ENCODE measurements at regions not wholly inside any gene's neighbourhood (a gene's known extent, or its start where the extent isn't known, plus 50 kb on each side); places are given as distances from the start of the nearest gene placed in this dataset.
"Not testable (repeated sequence)": the region's sequence is repeated elsewhere in the genome, so short reads cannot be mapped to it uniquely, and the experiment has no call there.

DNA sequence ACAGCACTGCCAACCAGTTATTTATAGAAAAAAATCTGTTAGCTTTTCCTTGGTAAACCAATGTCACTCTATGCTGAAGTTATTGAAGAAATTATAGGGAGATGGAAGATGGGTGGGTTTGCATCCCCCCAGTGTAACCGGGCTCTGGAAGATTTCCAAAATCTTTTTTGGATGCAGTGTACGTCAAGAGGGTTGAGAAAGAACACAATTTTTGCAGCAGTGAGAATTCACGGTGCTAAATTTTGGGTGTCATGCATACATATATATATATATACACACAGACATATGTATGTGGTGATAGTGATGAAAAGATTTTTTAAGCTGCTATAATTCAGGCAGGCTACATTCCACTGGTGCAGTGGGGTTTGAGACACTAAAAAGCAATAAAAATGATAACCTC is 91.4 kb upstream of the MAGI3 start:
- H3K4me2 ChIP-seq (ENCODE audit: low read length): no peak overlapping the region
- H3K79me2 ChIP-seq (ENCODE audit: control insufficient read depth, insufficient read depth, low read length, poor library complexity): no peaks in the 10 kb centered on the region
- no peak overlapping the region for H2AFZ ChIP-seq (ENCODE audit: insufficient read depth, low read length, poor library complexity)
- no peaks in the 10 kb centered on the region for H3K36me3 ChIP-seq (ENCODE audit: control insufficient read depth in 1 of 2, insufficient read depth in 2 of 2, low read length in 2 of 2)
- no peak overlapping the region for H3K9ac ChIP-seq (ENCODE audit: low read length)
- H3K18ac ChIP-seq (ENCODE audit: low read length): no peak overlapping the region
- no peak overlapping the region for H3K27ac ChIP-seq (ENCODE audit: low read depth, low read length)
- no peak overlapping the region for H4K91ac ChIP-seq (ENCODE audit: low read depth, low read length)
- H3K4me1 ChIP-seq (ENCODE audit: control insufficient read depth in 1 of 2, insufficient read depth in 2 of 2, low read length in 2 of 2): no peaks in the 10 kb centered on the region
- no peaks in the 10 kb centered on the region for H3K27me3 ChIP-seq (ENCODE audit: insufficient read depth, low read length)
- H2AK5ac ChIP-seq (ENCODE audit: low read length): no peak overlapping the region
- H3K4ac ChIP-seq (ENCODE audit: low read depth, low read length): no peak overlapping the region
- no peak overlapping the region for H4K8ac ChIP-seq (ENCODE audit: low read depth, low read length)
- WGBS (ENCODE audit: extremely low coverage, insufficient coverage, insufficient read length): no CpG with 5 or more reads among the region's 3 CpGs
- H3K14ac ChIP-seq (ENCODE audit: low read length): no peak overlapping the region
- no peaks in the 10 kb centered on the region for H3K79me1 ChIP-seq (ENCODE audit: low read length)
- H3K23ac ChIP-seq (ENCODE audit: low read length): no peak overlapping the region
- H2BK120ac ChIP-seq (ENCODE audit: insufficient read depth, low read length, poor library complexity): no peak overlapping the region
- no peak overlapping the region for H4K12ac ChIP-seq (ENCODE audit: low read depth, low read length)
- H3K4me3 ChIP-seq (ENCODE audit: low read depth, low read length): no peak overlapping the region
- DNase-seq: no peak
- no peak overlapping the region for H2BK5ac ChIP-seq (ENCODE audit: low read depth, low read length, poor library complexity)
- no peaks in the 10 kb centered on the region for H3K9me3 ChIP-seq (ENCODE audit: insufficient read depth, low read depth, low read length)
- H2BK12ac ChIP-seq (ENCODE audit: low read length): no peak overlapping the region

DNA sequence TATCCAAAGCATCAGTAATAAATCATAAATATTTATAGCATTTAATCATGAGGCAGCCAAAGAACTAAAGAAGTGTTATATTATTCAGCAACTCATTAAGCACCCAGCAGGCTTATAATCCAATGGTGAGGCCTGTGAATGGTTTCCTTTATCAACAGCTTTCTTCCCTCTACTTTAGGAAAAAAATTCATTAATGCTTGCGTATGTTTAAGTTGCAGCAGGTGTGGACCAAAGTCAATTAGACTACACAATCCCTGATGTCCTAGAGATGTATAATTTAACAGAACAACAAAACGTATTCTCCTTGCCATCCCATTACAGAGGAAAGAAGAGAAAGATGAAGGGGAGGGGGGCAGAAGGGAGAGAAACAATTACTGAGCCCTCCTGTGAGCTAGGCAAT is 87.7 kb upstream of the MAGI3 start:
- Histone ChIP-seq H3K27me3 (ENCODE audit: insufficient read depth, low read length) (no peaks in the 10 kb centered on the region), H3K4ac (ENCODE audit: low read depth, low read length) (no peak overlapping the region), H2BK120ac (ENCODE audit: insufficient read depth, low read length, poor library complexity) (no peak overlapping the region), H3K9me3 (ENCODE audit: insufficient read depth, low read depth, low read length) (no peaks in the 10 kb centered on the region), H2AFZ (ENCODE audit: insufficient read depth, low read length, poor library complexity) (no peak overlapping the region), H3K79me1 (ENCODE audit: low read length) (no peaks in the 10 kb centered on the region), H2BK12ac (ENCODE audit: low read length) (no peak overlapping the region), H3K4me2 (ENCODE audit: low read length) (no peak overlapping the region), H3K18ac (ENCODE audit: low read length) (no peak overlapping the region), H3K4me1 (ENCODE audit: control insufficient read depth in 1 of 2, insufficient read depth in 2 of 2, low read length in 2 of 2) (no peaks in the 10 kb centered on the region), H4K12ac (ENCODE audit: low read depth, low read length) (no peak overlapping the region), H3K4me3 (ENCODE audit: low read depth, low read length) (no peak overlapping the region), H3K79me2 (ENCODE audit: control insufficient read depth, insufficient read depth, low read length, poor library complexity) (no peaks in the 10 kb centered on the region), H3K9ac (ENCODE audit: low read length) (no peak overlapping the region), H2AK5ac (ENCODE audit: low read length) (no peak overlapping the region), H3K27ac (ENCODE audit: low read depth, low read length) (no peak overlapping the region), H3K36me3 (ENCODE audit: control insufficient read depth in 1 of 2, insufficient read depth in 2 of 2, low read length in 2 of 2) (no peaks in the 10 kb centered on the region), H3K23ac (ENCODE audit: low read length) (no peak overlapping the region), H3K14ac (ENCODE audit: low read length) (no peak overlapping the region), H4K8ac (ENCODE audit: low read depth, low read length) (no peak overlapping the region), H2BK5ac (ENCODE audit: low read depth, low read length, poor library complexity) (no peak overlapping the region), H4K91ac (ENCODE audit: low read depth, low read length) (no peak overlapping the region)
- no CpG with 5 or more reads among the region's 2 CpGs for WGBS (ENCODE audit: extremely low coverage, insufficient coverage, insufficient read length)
- no peak for DNase-seq

DNA sequence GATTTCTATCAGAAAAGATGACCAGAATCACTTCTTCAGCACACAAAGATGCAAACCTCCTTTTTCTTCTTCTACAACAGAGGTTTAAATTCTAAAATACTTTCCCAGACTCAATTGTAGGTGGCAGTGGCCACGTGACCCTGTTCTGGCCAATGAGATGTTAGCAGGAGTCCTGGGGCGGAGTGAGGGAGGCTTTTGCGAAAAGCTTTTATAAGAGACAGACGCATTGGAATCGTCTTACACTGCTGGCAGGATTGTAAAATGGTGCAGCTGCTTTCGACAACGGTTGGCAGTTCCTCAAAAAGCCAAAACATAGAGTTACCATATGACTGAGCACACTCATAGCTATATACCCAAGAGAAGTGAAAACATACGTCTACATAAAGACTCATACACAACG is 87.0 kb upstream of the MAGI3 start:
- Histone ChIP-seq H3K14ac (ENCODE audit: low read length) (no peak overlapping the region), H2BK12ac (ENCODE audit: low read length) (no peak overlapping the region), H4K8ac (ENCODE audit: low read depth, low read length) (no peak overlapping the region), H2AK5ac (ENCODE audit: low read length) (no peak overlapping the region), H3K4me2 (ENCODE audit: low read length) (no peak overlapping the region), H4K91ac (ENCODE audit: low read depth, low read length) (no peak overlapping the region), H3K79me1 (ENCODE audit: low read length) (no peaks in the 10 kb centered on the region), H2BK120ac (ENCODE audit: insufficient read depth, low read length, poor library complexity) (no peak overlapping the region), H3K27ac (ENCODE audit: low read depth, low read length) (no peak overlapping the region), H2BK5ac (ENCODE audit: low read depth, low read length, poor library complexity) (no peak overlapping the region), H3K9ac (ENCODE audit: low read length) (no peak overlapping the region), H3K9me3 (ENCODE audit: insufficient read depth, low read depth, low read length) (no peaks in the 10 kb centered on the region), H3K4me1 (ENCODE audit: control insufficient read depth in 1 of 2, insufficient read depth in 2 of 2, low read length in 2 of 2) (no peaks in the 10 kb centered on the region), H3K36me3 (ENCODE audit: control insufficient read depth in 1 of 2, insufficient read depth in 2 of 2, low read length in 2 of 2) (no peaks in the 10 kb centered on the region), H3K79me2 (ENCODE audit: control insufficient read depth, insufficient read depth, low read length, poor library complexity) (no peaks in the 10 kb centered on the region), H3K18ac (ENCODE audit: low read length) (no peak overlapping the region), H3K23ac (ENCODE audit: low read length) (no peak overlapping the region), H3K4ac (ENCODE audit: low read depth, low read length) (no peak overlapping the region), H3K4me3 (ENCODE audit: low read depth, low read length) (no peak overlapping the region), H3K27me3 (ENCODE audit: insufficient read depth, low read length) (no peaks in the 10 kb centered on the region), H2AFZ (ENCODE audit: insufficient read depth, low read length, poor library complexity) (no peak overlapping the region), H4K12ac (ENCODE audit: low read depth, low read length) (no peak overlapping the region)
- WGBS (ENCODE audit: extremely low coverage, insufficient coverage, insufficient read length): no CpG with 5 or more reads among the region's 9 CpGs
- no peak for DNase-seq

DNA sequence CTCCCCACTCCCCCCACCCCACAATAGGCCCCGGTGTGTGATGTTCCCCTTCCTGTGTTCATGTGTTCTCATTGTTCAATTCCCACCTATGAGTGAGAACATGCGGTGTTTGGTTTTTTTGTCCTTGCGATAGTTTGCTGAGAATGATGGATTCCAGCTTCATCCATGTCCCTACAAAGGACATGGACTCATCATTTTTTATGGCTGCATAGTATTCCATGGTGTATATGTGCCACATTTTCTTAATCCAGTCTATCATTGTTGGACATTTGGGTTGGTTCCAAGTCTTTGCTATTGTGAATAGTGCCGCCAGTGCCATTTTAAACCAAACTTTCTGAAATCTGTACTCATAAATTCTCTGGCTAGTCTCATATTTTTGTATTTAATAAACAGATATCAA is 85.3 kb upstream of the MAGI3 start:
- H3K9me3 ChIP-seq (ENCODE audit: insufficient read depth, low read depth, low read length); H3K36me3 ChIP-seq (ENCODE audit: control insufficient read depth in 1 of 2, insufficient read depth in 2 of 2, low read length in 2 of 2); H2BK120ac ChIP-seq (ENCODE audit: insufficient read depth, low read length, poor library complexity); H3K79me1 ChIP-seq (ENCODE audit: low read length); H4K12ac ChIP-seq (ENCODE audit: low read depth, low read length); H2BK12ac ChIP-seq (ENCODE audit: low read length); H3K4ac ChIP-seq (ENCODE audit: low read depth, low read length); H4K8ac ChIP-seq (ENCODE audit: low read depth, low read length); H2BK5ac ChIP-seq (ENCODE audit: low read depth, low read length, poor library complexity); H3K14ac ChIP-seq (ENCODE audit: low read length); H3K4me2 ChIP-seq (ENCODE audit: low read length); H2AK5ac ChIP-seq (ENCODE audit: low read length); H3K79me2 ChIP-seq (ENCODE audit: control insufficient read depth, insufficient read depth, low read length, poor library complexity); H3K4me3 ChIP-seq (ENCODE audit: low read depth, low read length); DNase-seq; H3K27me3 ChIP-seq (ENCODE audit: insufficient read depth, low read length); H3K9ac ChIP-seq (ENCODE audit: low read length); H2AFZ ChIP-seq (ENCODE audit: insufficient read depth, low read length, poor library complexity); H3K23ac ChIP-seq (ENCODE audit: low read length); H3K4me1 ChIP-seq (ENCODE audit: control insufficient read depth in 1 of 2, insufficient read depth in 2 of 2, low read length in 2 of 2); H4K91ac ChIP-seq (ENCODE audit: low read depth, low read length); H3K18ac ChIP-seq (ENCODE audit: low read length); H3K27ac ChIP-seq (ENCODE audit: low read depth, low read length): not testable (repeated sequence)
- no CpG with 5 or more reads among the region's 4 CpGs for WGBS (ENCODE audit: extremely low coverage, insufficient coverage, insufficient read length)

Measured in trophoblast cell (in vitro differentiated cells and primary cell).